GM12872 (cell line): ENCODE measurements at regions not wholly inside any gene's neighbourhood (a gene's known extent, or its start where the extent isn't known, plus 50 kb on each side); places are given as distances from the start of the nearest gene placed in this dataset.

Experiments used
- CTCF ChIP-seq: IDR thresholded peaks from 3 replicates; pipeline ENCODE4 v1.5.1; 2011; ENCODE audit warnings: low read depth, mild to moderate bottlenecking, low read length, moderate library complexity; ENCODE audit not compliant: insufficient read depth

DNA sequence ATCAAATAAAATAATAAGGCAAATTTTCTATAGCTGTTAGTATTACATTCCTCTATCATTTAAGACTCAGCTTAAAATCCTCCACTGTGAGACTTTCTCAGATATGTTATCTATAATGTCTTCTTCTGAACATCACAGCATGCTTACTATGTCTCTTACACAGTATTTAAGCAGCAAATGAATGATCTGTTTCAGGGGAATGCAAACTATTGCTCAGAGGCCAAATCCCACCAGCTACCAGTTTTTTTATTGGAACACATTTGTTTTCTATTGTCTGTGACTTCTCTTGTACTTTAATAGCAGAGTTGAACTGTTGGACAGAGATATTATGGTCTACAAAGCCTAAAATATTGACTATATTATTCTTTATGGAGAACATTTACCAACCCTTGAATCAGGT, 59.6 kb downstream of the C3orf38 start:
- no peak for TF ChIP-seq CTCF

DNA sequence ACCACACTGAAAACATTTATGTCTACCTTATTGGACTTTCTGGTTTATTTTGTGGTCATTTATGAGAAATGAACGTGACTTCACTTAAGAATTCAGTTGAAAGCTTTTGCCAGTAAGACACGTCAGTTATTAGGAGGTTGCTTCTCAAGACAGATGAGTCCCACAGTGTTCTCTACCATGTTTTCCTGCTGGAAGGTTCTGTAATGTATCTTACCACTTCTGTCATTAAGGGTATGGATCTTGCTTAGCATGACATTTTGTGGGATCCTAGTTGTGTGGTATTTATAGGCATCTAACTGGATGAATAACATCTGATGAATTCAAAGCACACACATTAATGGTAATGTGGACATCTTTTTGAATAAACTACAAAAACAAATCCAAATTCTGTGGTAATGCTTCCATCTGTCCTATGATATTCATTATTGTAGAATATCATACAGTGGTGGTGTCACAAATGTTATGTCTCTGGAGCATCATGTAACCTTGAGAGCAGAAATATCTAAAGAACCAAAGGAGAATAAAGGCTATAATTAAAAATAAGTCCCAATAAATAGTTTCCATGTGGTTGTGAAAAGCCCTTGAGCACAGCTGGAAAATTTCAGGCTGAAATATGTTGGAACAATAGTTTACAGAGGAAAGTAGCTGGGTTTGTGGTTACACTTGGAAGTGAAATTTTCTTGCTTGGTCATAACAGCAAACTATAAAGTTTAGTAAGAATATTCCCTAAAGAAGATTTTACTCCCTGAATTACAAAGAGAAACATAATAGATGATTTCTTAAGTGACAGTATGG, 61.5 kb downstream of the C3orf38 start:
- no peak for TF ChIP-seq CTCF

- TF ChIP-seq CTCF, result peak; percentile 68; the same call in 2 of the 3 replicates
Measured at GRCh38 chr3:88219138-88219792, 69.5 kb downstream of the C3orf38 start.

- no peak for TF ChIP-seq CTCF
Measured at GRCh38 chr3:88220126-88220525, 70.4 kb downstream of the C3orf38 start.

GRCh38 chr3:88221726-88222125, 72.0 kb downstream of the C3orf38 start:
- no peak for TF ChIP-seq CTCF

- TF ChIP-seq CTCF, result no peak
Measured at GRCh38 chr3:88222343-88222742, 72.6 kb downstream of the C3orf38 start.

DNA sequence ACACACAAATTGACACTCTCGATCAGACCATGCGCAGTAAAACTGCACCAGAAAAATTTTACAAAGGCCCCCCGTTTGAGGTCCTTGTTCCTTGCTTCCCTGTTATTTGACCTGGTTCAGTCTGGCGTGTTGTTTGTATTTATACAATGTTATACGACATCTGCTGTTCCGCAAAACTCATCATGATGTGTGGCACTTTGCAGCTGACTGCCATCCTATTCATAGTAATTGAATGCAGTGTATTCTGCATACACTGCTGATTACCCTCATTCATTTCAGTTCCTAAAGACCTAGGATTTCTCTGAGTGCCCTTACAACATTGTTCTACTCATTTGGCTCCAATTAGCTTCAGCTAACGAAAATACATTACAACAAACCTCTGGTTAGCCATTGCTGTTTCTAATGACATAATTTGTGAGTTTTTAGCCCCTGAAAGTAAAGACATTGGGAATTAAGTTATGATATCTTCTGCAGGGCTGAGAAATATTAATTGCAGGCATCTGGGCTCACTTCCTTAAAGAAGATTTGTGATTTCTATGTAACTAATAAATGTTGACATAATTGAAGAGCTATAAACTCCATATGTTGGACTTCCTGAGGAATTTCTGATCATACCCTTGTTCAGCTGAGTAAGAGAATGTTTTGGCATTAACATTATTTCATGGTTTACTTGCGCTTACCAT, 75.7 kb downstream of the C3orf38 start:
- no peak for TF ChIP-seq CTCF
